ENCODE measurements at regions not wholly inside any gene's neighbourhood (a gene's known extent, or its start where the extent isn't known, plus 50 kb on each side); places are given as distances from the start of the nearest gene placed in this dataset.
"Not testable (repeated sequence)": the region's sequence is repeated elsewhere in the genome, so short reads cannot be mapped to it uniquely, and the experiment has no call there.

DNA sequence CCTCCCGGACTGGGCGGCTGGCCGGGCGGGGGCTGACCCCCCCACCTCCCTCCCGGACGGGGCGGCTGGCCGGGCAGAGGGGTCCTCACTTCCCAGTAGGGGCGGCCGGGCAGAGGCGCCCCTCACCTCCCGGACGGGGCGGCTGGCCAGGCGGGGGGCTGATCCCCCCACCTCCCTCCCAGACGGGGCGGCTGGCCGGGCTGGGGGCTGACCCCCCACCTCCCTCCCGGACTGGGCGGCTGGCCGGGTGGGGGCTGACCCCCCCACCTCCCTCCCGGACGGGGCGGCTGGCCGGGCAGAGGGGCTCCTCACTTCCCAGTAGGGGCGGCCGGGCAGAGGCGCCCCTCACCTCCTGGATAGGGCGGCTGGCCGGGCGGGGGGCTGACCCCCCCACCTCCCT, 205.0 kb upstream of the CBLB start:
- H3K4me3 ChIP-seq (ENCODE audit: low read depth in 1 of 2, low read length in 2 of 2); H3K9me3 ChIP-seq (ENCODE audit: control insufficient read depth in 2 of 2, insufficient read depth in 1 of 2, low read depth in 1 of 2, low read length in 1 of 2); H3K36me3 ChIP-seq (ENCODE audit: control insufficient read depth in 2 of 2, insufficient read depth in 2 of 2, low read length in 1 of 2); H3K27me3 ChIP-seq (ENCODE audit: control insufficient read depth in 1 of 2, insufficient read depth in 2 of 2, low read length in 2 of 2); H3K27ac ChIP-seq (ENCODE audit: low read depth in 2 of 2, low read length in 1 of 2); H3K4me1 ChIP-seq (ENCODE audit: control insufficient read depth in 2 of 2, insufficient read depth in 2 of 2, low read length in 1 of 2): not testable (repeated sequence)
- 84 to 92% methylated on average over 5 to 23 of the region's 31 CpGs for WGBS, 2 donors

DNA sequence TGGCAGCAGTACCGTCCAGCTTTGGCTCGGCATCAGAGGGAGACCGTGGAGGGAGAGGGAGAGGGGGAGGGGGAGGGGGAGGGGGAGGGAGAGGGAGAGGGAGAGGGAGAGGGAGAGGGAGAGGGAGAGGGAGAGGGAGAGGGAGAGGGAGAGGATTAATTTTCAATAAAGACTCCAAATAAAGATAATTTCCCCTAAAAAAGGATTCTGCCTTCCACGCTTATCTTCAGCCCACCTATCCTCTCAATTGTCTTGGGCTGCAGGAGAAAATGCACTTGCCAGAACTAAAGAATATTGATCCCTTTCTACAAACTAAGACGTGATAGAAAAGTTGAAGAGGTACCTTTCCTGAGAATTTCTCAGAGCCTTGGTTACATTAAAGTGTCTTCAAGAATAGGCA, 206.9 kb upstream of the CBLB start:
- H3K27ac ChIP-seq (ENCODE audit: low read depth in 2 of 2, low read length in 1 of 2); H3K36me3 ChIP-seq (ENCODE audit: control insufficient read depth in 2 of 2, insufficient read depth in 2 of 2, low read length in 1 of 2); H3K9me3 ChIP-seq (ENCODE audit: control insufficient read depth in 2 of 2, insufficient read depth in 1 of 2, low read depth in 1 of 2, low read length in 1 of 2); H3K4me1 ChIP-seq (ENCODE audit: control insufficient read depth in 2 of 2, insufficient read depth in 2 of 2, low read length in 1 of 2); H3K4me3 ChIP-seq (ENCODE audit: low read depth in 1 of 2, low read length in 2 of 2); H3K27me3 ChIP-seq (ENCODE audit: control insufficient read depth in 1 of 2, insufficient read depth in 2 of 2, low read length in 2 of 2): not testable (repeated sequence)
- 96 to 97% methylated on average over 2 of the region's 5 CpGs for WGBS, 2 donors

- Histone ChIP-seq H3K9me3 (ENCODE audit: control insufficient read depth in 2 of 2, insufficient read depth in 1 of 2, low read depth in 1 of 2, low read length in 1 of 2) (no peaks in the 10 kb centered on the region), H3K4me3 (ENCODE audit: low read depth in 1 of 2, low read length in 2 of 2) (no peak overlapping the region), H3K36me3 (ENCODE audit: control insufficient read depth in 2 of 2, insufficient read depth in 2 of 2, low read length in 1 of 2) (no peaks in the 10 kb centered on the region), H3K27me3 (ENCODE audit: control insufficient read depth in 1 of 2, insufficient read depth in 2 of 2, low read length in 2 of 2) (no peaks in the 10 kb centered on the region), H3K4me1 (ENCODE audit: control insufficient read depth in 2 of 2, insufficient read depth in 2 of 2, low read length in 1 of 2) (no peaks in the 10 kb centered on the region), H3K27ac (ENCODE audit: low read depth in 2 of 2, low read length in 1 of 2) (no peak overlapping the region)
Observed at GRCh38 chr3:106078635-106079034, 209.8 kb upstream of the CBLB start.

GRCh38 chr3:106082616-106083015, 213.8 kb upstream of the CBLB start:
- 54 to 79% methylated on average over 1 of the region's 1 CpG for WGBS, 2 donors
- no peak overlapping the region for H3K27ac ChIP-seq (ENCODE audit: low read depth in 2 of 2, low read length in 1 of 2)
- H3K36me3 ChIP-seq (ENCODE audit: control insufficient read depth in 2 of 2, insufficient read depth in 2 of 2, low read length in 1 of 2) = no peaks in the 10 kb centered on the region
- H3K9me3 ChIP-seq (ENCODE audit: control insufficient read depth in 2 of 2, insufficient read depth in 1 of 2, low read depth in 1 of 2, low read length in 1 of 2) = no peaks in the 10 kb centered on the region
- H3K27me3 ChIP-seq (ENCODE audit: control insufficient read depth in 1 of 2, insufficient read depth in 2 of 2, low read length in 2 of 2) = no peaks in the 10 kb centered on the region
- no peak overlapping the region for H3K4me3 ChIP-seq (ENCODE audit: low read depth in 1 of 2, low read length in 2 of 2)
- no peaks in the 10 kb centered on the region for H3K4me1 ChIP-seq (ENCODE audit: control insufficient read depth in 2 of 2, insufficient read depth in 2 of 2, low read length in 1 of 2)

- no peaks in the 10 kb centered on the region for H3K9me3 ChIP-seq (ENCODE audit: control insufficient read depth in 2 of 2, insufficient read depth in 1 of 2, low read depth in 1 of 2, low read length in 1 of 2)
- no peak overlapping the region for H3K4me3 ChIP-seq (ENCODE audit: low read depth in 1 of 2, low read length in 2 of 2)
- no peaks in the 10 kb centered on the region for H3K27me3 ChIP-seq (ENCODE audit: control insufficient read depth in 1 of 2, insufficient read depth in 2 of 2, low read length in 2 of 2)
- no peak overlapping the region for H3K27ac ChIP-seq (ENCODE audit: low read depth in 2 of 2, low read length in 1 of 2)
- H3K4me1 ChIP-seq (ENCODE audit: control insufficient read depth in 2 of 2, insufficient read depth in 2 of 2, low read length in 1 of 2) = no peaks in the 10 kb centered on the region
- 51 to 64% methylated on average over 1 of the region's 1 CpG for WGBS, 2 donors
- no peaks in the 10 kb centered on the region for H3K36me3 ChIP-seq (ENCODE audit: control insufficient read depth in 2 of 2, insufficient read depth in 2 of 2, low read length in 1 of 2)
Observed at GRCh38 chr3:106083207-106083606, 214.4 kb upstream of the CBLB start.

DNA sequence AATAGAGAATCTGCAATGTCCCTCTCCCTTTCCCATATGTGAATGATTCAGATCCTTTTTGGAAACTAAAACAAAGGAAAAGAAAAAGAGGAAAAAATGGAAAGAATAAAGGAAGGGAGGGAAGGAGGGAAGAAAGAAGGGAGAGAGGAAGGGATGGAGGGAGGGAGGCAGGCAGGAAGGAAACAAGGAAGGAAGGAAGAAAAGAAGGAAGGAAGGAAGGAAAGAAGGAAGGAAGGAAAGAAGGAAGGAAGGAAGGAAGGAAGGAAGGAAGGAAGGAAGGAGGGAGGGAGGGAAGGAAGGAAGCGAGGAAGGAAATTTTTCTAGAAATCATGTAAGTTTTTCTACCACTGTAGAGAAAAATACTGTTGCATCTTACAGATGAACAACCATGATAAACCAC, 215.0 kb upstream of the CBLB start:
- Histone ChIP-seq H3K36me3 (ENCODE audit: control insufficient read depth in 2 of 2, insufficient read depth in 2 of 2, low read length in 1 of 2) (no peaks in the 10 kb centered on the region), H3K9me3 (ENCODE audit: control insufficient read depth in 2 of 2, insufficient read depth in 1 of 2, low read depth in 1 of 2, low read length in 1 of 2) (no peaks in the 10 kb centered on the region), H3K27me3 (ENCODE audit: control insufficient read depth in 1 of 2, insufficient read depth in 2 of 2, low read length in 2 of 2) (no peaks in the 10 kb centered on the region), H3K4me3 (ENCODE audit: low read depth in 1 of 2, low read length in 2 of 2) (no peak overlapping the region), H3K4me1 (ENCODE audit: control insufficient read depth in 2 of 2, insufficient read depth in 2 of 2, low read length in 1 of 2) (no peaks in the 10 kb centered on the region), H3K27ac (ENCODE audit: low read depth in 2 of 2, low read length in 1 of 2) (no peak overlapping the region)
- WGBS, 2 donors = 87 to 89% methylated on average over 1 of the region's 1 CpG

GRCh38 chr3:106086038-106086437, 217.2 kb upstream of the CBLB start:
- H3K9me3 ChIP-seq (ENCODE audit: control insufficient read depth in 2 of 2, insufficient read depth in 1 of 2, low read depth in 1 of 2, low read length in 1 of 2) = no peaks in the 10 kb centered on the region
- no peaks in the 10 kb centered on the region for H3K4me1 ChIP-seq (ENCODE audit: control insufficient read depth in 2 of 2, insufficient read depth in 2 of 2, low read length in 1 of 2)
- no peak overlapping the region for H3K4me3 ChIP-seq (ENCODE audit: low read depth in 1 of 2, low read length in 2 of 2)
- 70 to 71% methylated on average over 1 of the region's 1 CpG for WGBS, 2 donors
- no peaks in the 10 kb centered on the region for H3K36me3 ChIP-seq (ENCODE audit: control insufficient read depth in 2 of 2, insufficient read depth in 2 of 2, low read length in 1 of 2)
- no peaks in the 10 kb centered on the region for H3K27me3 ChIP-seq (ENCODE audit: control insufficient read depth in 1 of 2, insufficient read depth in 2 of 2, low read length in 2 of 2)
- H3K27ac ChIP-seq (ENCODE audit: low read depth in 2 of 2, low read length in 1 of 2) = no peak overlapping the region

DNA sequence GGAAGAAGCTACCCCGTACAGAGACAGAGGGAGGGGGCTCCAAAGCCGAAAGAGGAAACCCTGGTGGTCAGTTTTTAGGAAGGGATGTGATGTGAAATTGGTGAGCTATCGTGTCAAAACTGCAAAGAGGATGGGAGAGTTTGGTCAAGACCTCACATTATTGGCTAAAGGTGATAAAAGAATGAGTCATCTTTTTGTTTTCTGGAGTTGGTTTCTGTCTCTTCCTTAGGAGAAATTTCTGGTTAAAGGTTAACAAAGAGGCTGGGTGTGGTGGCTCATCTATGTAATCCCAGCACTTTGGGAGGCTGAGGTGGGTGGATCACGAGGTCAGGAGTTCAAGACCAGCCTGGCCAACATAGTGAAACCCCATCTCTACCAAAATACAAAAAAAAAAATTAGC, 217.8 kb upstream of the CBLB start:
- no peak overlapping the region for H3K4me3 ChIP-seq (ENCODE audit: low read depth in 1 of 2, low read length in 2 of 2)
- WGBS, 2 donors = 76 to 85% methylated on average over 4 of the region's 4 CpGs
- H3K27ac ChIP-seq (ENCODE audit: low read depth in 2 of 2, low read length in 1 of 2) = no peak overlapping the region
- H3K36me3 ChIP-seq (ENCODE audit: control insufficient read depth in 2 of 2, insufficient read depth in 2 of 2, low read length in 1 of 2) = no peaks in the 10 kb centered on the region
- H3K27me3 ChIP-seq (ENCODE audit: control insufficient read depth in 1 of 2, insufficient read depth in 2 of 2, low read length in 2 of 2) = no peaks in the 10 kb centered on the region
- H3K4me1 ChIP-seq (ENCODE audit: control insufficient read depth in 2 of 2, insufficient read depth in 2 of 2, low read length in 1 of 2) = no peaks in the 10 kb centered on the region
- no peaks in the 10 kb centered on the region for H3K9me3 ChIP-seq (ENCODE audit: control insufficient read depth in 2 of 2, insufficient read depth in 1 of 2, low read depth in 1 of 2, low read length in 1 of 2)

- Histone ChIP-seq H3K4me3 (ENCODE audit: low read depth in 1 of 2, low read length in 2 of 2) (no peak overlapping the region), H3K4me1 (ENCODE audit: control insufficient read depth in 2 of 2, insufficient read depth in 2 of 2, low read length in 1 of 2) (no peaks in the 10 kb centered on the region), H3K36me3 (ENCODE audit: control insufficient read depth in 2 of 2, insufficient read depth in 2 of 2, low read length in 1 of 2) (no peaks in the 10 kb centered on the region), H3K27me3 (ENCODE audit: control insufficient read depth in 1 of 2, insufficient read depth in 2 of 2, low read length in 2 of 2) (no peaks in the 10 kb centered on the region), H3K27ac (ENCODE audit: low read depth in 2 of 2, low read length in 1 of 2) (no peak overlapping the region), H3K9me3 (ENCODE audit: control insufficient read depth in 2 of 2, insufficient read depth in 1 of 2, low read depth in 1 of 2, low read length in 1 of 2) (no peaks in the 10 kb centered on the region)
- WGBS, 2 donors = 45 to 53% methylated on average over 1 of the region's 1 CpG
Observed at GRCh38 chr3:106088304-106088703, 219.5 kb upstream of the CBLB start.

GRCh38 chr3:106088899-106089298, 220.1 kb upstream of the CBLB start:
- H3K9me3 ChIP-seq (ENCODE audit: control insufficient read depth in 2 of 2, insufficient read depth in 1 of 2, low read depth in 1 of 2, low read length in 1 of 2) = no peaks in the 10 kb centered on the region
- no peaks in the 10 kb centered on the region for H3K36me3 ChIP-seq (ENCODE audit: control insufficient read depth in 2 of 2, insufficient read depth in 2 of 2, low read length in 1 of 2)
- no peaks in the 10 kb centered on the region for H3K27me3 ChIP-seq (ENCODE audit: control insufficient read depth in 1 of 2, insufficient read depth in 2 of 2, low read length in 2 of 2)
- H3K27ac ChIP-seq (ENCODE audit: low read depth in 2 of 2, low read length in 1 of 2) = no peak overlapping the region
- H3K4me3 ChIP-seq (ENCODE audit: low read depth in 1 of 2, low read length in 2 of 2) = no peak overlapping the region
- H3K4me1 ChIP-seq (ENCODE audit: control insufficient read depth in 2 of 2, insufficient read depth in 2 of 2, low read length in 1 of 2) = no peaks in the 10 kb centered on the region
- WGBS, 2 donors = 74 to 96% methylated on average over 3 of the region's 3 CpGs
